Fibroblast of lung (primary cell): ENCODE measurements at regions not wholly inside any gene's neighbourhood (a gene's known extent, or its start where the extent isn't known, plus 50 kb on each side); places are given as distances from the start of the nearest gene placed in this dataset.

Experiments
- DNase-seq, 2 donors: peaks; one replicate each; pipeline versions ENCODE4 v3.0.0 to v3.0.0-alpha.2; 2010; ENCODE audit warnings: low read depth in 2 of 2
- H2AFZ ChIP-seq: 2 replicates; pipeline ENCODE4 v1.5.1; 2012; ENCODE audit warnings: low read length, control low read depth, inconsistent platforms
- H3K27ac ChIP-seq: 2 replicates; pipeline ENCODE4 v1.5.1; 2011; ENCODE audit warnings: low read length, control low read depth; ENCODE audit not compliant: insufficient read depth
- H3K27me3 ChIP-seq: 2 replicates; pipeline ENCODE4 v1.5.1; 2011; ENCODE audit warnings: mild to moderate bottlenecking, low read length; ENCODE audit not compliant: control insufficient read depth, insufficient read depth
- H3K36me3 ChIP-seq: 2 replicates; pipeline ENCODE4 v1.5.1; 2011; ENCODE audit warnings: low read length; ENCODE audit not compliant: control insufficient read depth, insufficient read depth
- H3K4me1 ChIP-seq: 2 replicates; pipeline ENCODE4 v1.5.1; 2011; ENCODE audit warnings: low read length; ENCODE audit not compliant: control insufficient read depth, insufficient read depth; ENCODE audit errors: extremely low read depth
- H3K4me2 ChIP-seq: 2 replicates; pipeline ENCODE4 v1.5.1; 2011; ENCODE audit warnings: low read length, control low read depth; ENCODE audit not compliant: insufficient read depth; ENCODE audit errors: extremely low read depth
- H3K4me3 ChIP-seq, 4 experiments: fragments of 200-600 bp in 1 of 4; sonication (generic) in 1 of 4; replicated peaks in 1 of 4; 2 replicates each; pipeline ENCODE4 v1.5.1; 2011 to 2016; ENCODE audit warnings: low read length in 4 of 4, low read depth in 3 of 4, mild to moderate bottlenecking in 3 of 4, control low read depth in 2 of 4, inconsistent platforms in 1 of 4, mixed read lengths in 1 of 4; ENCODE audit not compliant: insufficient read depth in 1 of 4; ENCODE audit errors: control extremely low read depth in 1 of 4
- H3K79me2 ChIP-seq: 2 replicates; pipeline ENCODE4 v1.5.1; 2012; ENCODE audit warnings: mild to moderate bottlenecking, low read length, inconsistent platforms; ENCODE audit not compliant: control insufficient read depth, insufficient read depth
- H3K9ac ChIP-seq: 2 replicates; pipeline ENCODE4 v1.5.1; 2011; ENCODE audit warnings: mild to moderate bottlenecking, low read length, control low read depth; ENCODE audit not compliant: insufficient read depth
- H3K9me3 ChIP-seq: 2 replicates; pipeline ENCODE4 v1.5.1; 2012; ENCODE audit warnings: low read depth, low read length; ENCODE audit not compliant: control insufficient read depth, insufficient read depth
- H4K20me1 ChIP-seq: 2 replicates; pipeline ENCODE4 v1.5.1; 2011; ENCODE audit warnings: low read length; ENCODE audit not compliant: control insufficient read depth, insufficient read depth; ENCODE audit errors: extremely low read depth
- EZH2 ChIP-seq: IDR thresholded peaks from 2 replicates; pipeline ENCODE4 v1.5.1; 2012; ENCODE audit warnings: low read length, control low read depth, mild to moderate bottlenecking; ENCODE audit errors: missing control alignments
- TF ChIP-seq, protein P1 (sequence below), 2 donors: IDR thresholded peaks in 1 of 2; conservative IDR thresholded peaks in 1 of 2; 1 replicate in 1 of 2; 2 replicates in 1 of 2; pipeline ENCODE4 v1.5.1; 2011 to 2012; ENCODE audit warnings: low read length in 2 of 2, control low read depth in 1 of 2, inconsistent platforms in 1 of 2, low read depth in 1 of 2, mild to moderate bottlenecking in 1 of 2

GRCh38 chr1:48058135-48059025 is 61.2 kb upstream of the TRABD2B start:
- Histone ChIP-seq H3K9me3 (no peaks in the 10 kb centered on the region), H3K4me2 (no peak overlapping the region), H3K79me2 (no peaks in the 10 kb centered on the region), H3K27ac (no peak overlapping the region), H3K4me1 (no peaks in the 10 kb centered on the region), H4K20me1 (no peaks in the 10 kb centered on the region), H3K27me3 (no peaks in the 10 kb centered on the region), H2AFZ (no peak overlapping the region), H3K4me3 (no peak overlapping the region), H3K36me3 (no peaks in the 10 kb centered on the region), H3K9ac (no peak overlapping the region)
- DNase-seq = no peak
- TF ChIP-seq EZH2 = no peak
- TF ChIP-seq, protein P1, sequence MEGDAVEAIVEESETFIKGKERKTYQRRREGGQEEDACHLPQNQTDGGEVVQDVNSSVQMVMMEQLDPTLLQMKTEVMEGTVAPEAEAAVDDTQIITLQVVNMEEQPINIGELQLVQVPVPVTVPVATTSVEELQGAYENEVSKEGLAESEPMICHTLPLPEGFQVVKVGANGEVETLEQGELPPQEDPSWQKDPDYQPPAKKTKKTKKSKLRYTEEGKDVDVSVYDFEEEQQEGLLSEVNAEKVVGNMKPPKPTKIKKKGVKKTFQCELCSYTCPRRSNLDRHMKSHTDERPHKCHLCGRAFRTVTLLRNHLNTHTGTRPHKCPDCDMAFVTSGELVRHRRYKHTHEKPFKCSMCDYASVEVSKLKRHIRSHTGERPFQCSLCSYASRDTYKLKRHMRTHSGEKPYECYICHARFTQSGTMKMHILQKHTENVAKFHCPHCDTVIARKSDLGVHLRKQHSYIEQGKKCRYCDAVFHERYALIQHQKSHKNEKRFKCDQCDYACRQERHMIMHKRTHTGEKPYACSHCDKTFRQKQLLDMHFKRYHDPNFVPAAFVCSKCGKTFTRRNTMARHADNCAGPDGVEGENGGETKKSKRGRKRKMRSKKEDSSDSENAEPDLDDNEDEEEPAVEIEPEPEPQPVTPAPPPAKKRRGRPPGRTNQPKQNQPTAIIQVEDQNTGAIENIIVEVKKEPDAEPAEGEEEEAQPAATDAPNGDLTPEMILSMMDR (conservative IDR thresholded peaks at IDR 0.05 in 1 of 2, IDR thresholded peaks at IDR 0.05 in 1 of 2; ENCODE audit: low read depth in 1 of 2, low read length in 2 of 2) = no peak

DNA sequence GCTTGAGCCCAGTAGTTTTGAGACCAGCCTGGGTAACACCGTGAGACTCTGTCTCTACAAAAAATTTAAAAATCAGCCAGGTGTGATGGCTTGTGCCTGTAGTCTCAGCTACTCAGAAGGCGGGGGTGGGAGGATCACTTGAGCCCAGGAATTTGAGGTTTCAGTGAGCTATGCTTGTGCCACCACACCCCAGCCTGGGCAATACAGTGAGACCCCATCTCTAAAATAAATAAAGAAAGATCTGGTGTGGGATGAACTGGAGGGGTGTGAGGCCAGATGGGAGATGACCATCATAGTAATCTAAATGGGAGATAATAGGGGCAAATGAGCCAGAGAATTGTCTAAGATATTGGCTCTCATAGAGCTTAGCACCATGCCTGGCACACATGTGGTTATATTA is 60.1 kb upstream of the TRABD2B start:
- Histone ChIP-seq H2AFZ (no peak overlapping the region), H3K27ac (no peak overlapping the region), H3K4me1 (no peaks in the 10 kb centered on the region), H4K20me1 (no peaks in the 10 kb centered on the region), H3K9me3 (no peaks in the 10 kb centered on the region), H3K27me3 (no peaks in the 10 kb centered on the region), H3K36me3 (no peaks in the 10 kb centered on the region), H3K4me3 (no peak overlapping the region), H3K9ac (no peak overlapping the region), H3K79me2 (no peaks in the 10 kb centered on the region), H3K4me2 (no peak overlapping the region)
- no peak for DNase-seq
- TF ChIP-seq, protein P1 (conservative IDR thresholded peaks at IDR 0.05 in 1 of 2, IDR thresholded peaks at IDR 0.05 in 1 of 2; ENCODE audit: low read depth in 1 of 2, low read length in 2 of 2) = no peak
- no peak for TF ChIP-seq EZH2

GRCh38 chr1:48055876-48056764 is 58.9 kb upstream of the TRABD2B start:
- Histone ChIP-seq H4K20me1 (no peaks in the 10 kb centered on the region), H3K27me3 (no peaks in the 10 kb centered on the region), H3K36me3 (no peaks in the 10 kb centered on the region), H3K4me2 (no peak overlapping the region), H2AFZ (no peak overlapping the region), H3K79me2 (no peaks in the 10 kb centered on the region), H3K4me1 (no peaks in the 10 kb centered on the region), H3K4me3 (no peak overlapping the region), H3K9ac (no peak overlapping the region), H3K27ac (no peak overlapping the region), H3K9me3 (no peaks in the 10 kb centered on the region)
- TF ChIP-seq, protein P1 (conservative IDR thresholded peaks at IDR 0.05 in 1 of 2, IDR thresholded peaks at IDR 0.05 in 1 of 2; ENCODE audit: low read depth in 1 of 2, low read length in 2 of 2) = no peak
- TF ChIP-seq EZH2 = no peak
- no peak for DNase-seq
